Fibroblast of mammary gland (primary cell): ENCODE measurements at regions not wholly inside any gene's neighbourhood (a gene's known extent, or its start where the extent isn't known, plus 50 kb on each side); places are given as distances from the start of the nearest gene placed in this dataset.

ENCODE experiments used
- DNase-seq: peaks from one replicate; pipeline ENCODE4 v3.0.0-alpha.2; 2010; ENCODE audit warnings: low read depth
- H3K4me3 ChIP-seq: 2 replicates; pipeline ENCODE4 v1.5.1; 2011; ENCODE audit warnings: low read depth, mild to moderate bottlenecking, low read length, moderate library complexity; ENCODE audit not compliant: control insufficient read depth
- TF ChIP-seq, protein P1 (sequence below): conservative IDR thresholded peaks from 2 replicates; pipeline ENCODE4 v1.5.1; 2011; ENCODE audit warnings: low read depth, low read length, inconsistent platforms; ENCODE audit not compliant: control insufficient read depth, insufficient read depth

GRCh38 chr12:75852956-75853355 lies 178.6 kb downstream of the PHLDA1 start:
- TF ChIP-seq, protein P1, sequence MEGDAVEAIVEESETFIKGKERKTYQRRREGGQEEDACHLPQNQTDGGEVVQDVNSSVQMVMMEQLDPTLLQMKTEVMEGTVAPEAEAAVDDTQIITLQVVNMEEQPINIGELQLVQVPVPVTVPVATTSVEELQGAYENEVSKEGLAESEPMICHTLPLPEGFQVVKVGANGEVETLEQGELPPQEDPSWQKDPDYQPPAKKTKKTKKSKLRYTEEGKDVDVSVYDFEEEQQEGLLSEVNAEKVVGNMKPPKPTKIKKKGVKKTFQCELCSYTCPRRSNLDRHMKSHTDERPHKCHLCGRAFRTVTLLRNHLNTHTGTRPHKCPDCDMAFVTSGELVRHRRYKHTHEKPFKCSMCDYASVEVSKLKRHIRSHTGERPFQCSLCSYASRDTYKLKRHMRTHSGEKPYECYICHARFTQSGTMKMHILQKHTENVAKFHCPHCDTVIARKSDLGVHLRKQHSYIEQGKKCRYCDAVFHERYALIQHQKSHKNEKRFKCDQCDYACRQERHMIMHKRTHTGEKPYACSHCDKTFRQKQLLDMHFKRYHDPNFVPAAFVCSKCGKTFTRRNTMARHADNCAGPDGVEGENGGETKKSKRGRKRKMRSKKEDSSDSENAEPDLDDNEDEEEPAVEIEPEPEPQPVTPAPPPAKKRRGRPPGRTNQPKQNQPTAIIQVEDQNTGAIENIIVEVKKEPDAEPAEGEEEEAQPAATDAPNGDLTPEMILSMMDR, result no peak
- DNase-seq, result no peak
- H3K4me3 ChIP-seq, result no peak overlapping the region

GRCh38 chr12:75852143-75852542 lies 179.4 kb downstream of the PHLDA1 start:
- TF ChIP-seq, protein P1, result no peak
- DNase-seq, result peak; percentile 69
- H3K4me3 ChIP-seq, result no peak overlapping the region

DNA sequence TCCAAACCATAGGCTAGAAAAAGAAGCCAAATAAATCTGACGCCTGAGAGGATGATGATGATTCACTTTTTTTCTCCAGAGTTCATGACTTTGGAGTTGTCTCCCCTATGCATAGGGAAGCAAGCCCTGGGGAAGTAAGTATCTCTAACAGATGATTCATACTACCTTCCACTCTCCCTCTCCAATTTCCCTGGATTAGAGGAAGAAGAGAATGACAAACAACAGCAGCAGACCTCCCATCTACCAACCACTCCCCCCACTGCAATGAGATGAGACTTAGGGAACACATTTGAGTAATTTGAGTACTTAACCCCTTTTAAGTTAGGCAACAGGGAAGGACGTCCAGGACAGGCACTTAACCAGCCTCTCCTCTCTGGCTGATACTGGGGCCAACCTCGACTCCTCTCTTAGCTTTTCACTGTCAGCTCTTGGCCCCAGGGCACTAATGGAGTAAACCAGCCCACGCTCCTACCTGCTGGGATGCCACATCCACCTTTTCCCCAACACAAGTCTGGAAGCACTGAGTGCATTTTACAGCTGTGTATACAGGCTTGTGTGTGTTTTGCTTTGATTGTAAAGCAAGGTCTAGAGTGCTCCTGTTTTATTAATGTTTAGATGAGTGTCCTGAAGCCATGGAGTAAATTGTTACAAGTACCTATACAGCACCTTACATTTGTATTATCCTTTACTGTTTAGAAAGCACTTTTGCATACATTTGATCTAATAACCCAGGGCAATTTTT lies 180.7 kb downstream of the PHLDA1 start:
- TF ChIP-seq, protein P1, result no peak
- no peak overlapping the region for H3K4me3 ChIP-seq
- peak; percentile 96 for DNase-seq

DNA sequence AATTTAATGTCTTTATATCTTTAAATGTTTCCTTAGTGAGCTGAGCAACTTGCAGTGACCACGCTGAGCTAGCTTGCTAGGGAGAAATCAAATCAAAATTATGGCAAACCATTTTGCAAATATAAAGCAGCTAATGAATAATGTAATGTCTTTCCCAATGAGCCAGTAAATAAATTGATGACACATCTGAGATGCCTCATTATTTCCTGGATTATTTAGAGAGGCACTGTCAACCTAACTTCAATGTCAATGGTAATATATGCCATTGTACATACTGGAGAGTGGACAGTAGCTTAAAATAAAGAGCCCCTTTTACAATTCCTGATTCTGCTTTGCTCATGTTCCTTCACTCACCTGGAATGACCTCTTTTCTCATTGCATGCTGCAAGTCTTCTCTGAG lies 182.6 kb downstream of the PHLDA1 start:
- H3K4me3 ChIP-seq, result no peak overlapping the region
- no peak for DNase-seq
- TF ChIP-seq, protein P1, result no peak

DNA sequence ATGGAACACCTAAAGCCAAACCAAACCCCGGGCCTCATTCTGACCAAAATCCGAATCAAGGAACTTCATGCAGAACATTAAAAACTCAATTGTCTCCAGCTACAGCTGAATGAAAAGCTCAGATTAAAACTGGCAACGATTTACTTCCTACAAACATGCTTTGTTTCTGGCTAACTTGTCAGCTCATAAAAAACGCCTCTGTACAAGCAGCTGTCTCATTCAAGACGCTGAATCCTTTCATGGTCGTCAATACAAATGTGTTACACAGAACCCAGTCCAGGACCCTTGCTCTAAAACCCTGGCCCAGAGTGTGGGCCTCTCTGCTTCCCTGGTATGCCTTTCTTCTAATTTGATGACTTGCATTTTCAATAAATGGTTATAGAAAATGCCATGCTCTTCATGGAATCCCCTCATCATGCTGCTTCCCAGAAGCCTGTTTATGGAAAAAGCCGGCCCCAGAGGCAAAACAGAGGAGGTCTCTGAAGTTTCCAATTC lies 183.1 kb downstream of the PHLDA1 start:
- no peak for DNase-seq
- TF ChIP-seq, protein P1, result no peak

DNA sequence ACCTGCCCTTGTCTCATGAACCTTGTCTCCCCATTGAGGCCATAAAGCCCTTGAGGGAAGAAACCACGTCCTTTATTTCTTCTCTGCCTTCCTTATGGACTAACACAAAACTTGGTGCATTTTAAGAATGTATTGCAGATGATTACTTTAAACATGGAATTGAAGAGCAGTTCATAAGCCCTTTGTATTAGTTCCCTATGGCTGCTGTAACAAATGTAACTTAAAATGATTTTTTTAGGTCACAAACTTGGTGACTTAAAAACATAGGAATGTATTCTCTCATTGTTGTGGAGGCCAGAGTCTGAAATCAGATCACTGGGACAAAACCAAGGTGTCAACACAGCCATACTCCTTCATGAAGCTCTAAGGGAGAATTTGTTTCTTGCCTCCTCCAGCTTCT lies 185.5 kb downstream of the PHLDA1 start:
- H3K4me3 ChIP-seq, result no peak overlapping the region
- DNase-seq, result no peak

More for the DNA sequence above, 183.1 kb downstream of the PHLDA1 start:
- no peak overlapping the region for H3K4me3 ChIP-seq

More for the DNA sequence above, 185.5 kb downstream of the PHLDA1 start:
- TF ChIP-seq, protein P1, result no peak
